Adrenal gland (tissue), 9 donors: ENCODE measurements at regions not wholly inside any gene's neighbourhood (a gene's known extent, or its start where the extent isn't known, plus 50 kb on each side); places are given as distances from the start of the nearest gene placed in this dataset.

Source experiments
- DNase-seq, 7 donors: peaks; one replicate each; pipeline ENCODE4 v3.0.0-alpha.2; 2019 to 2020
- H3K27ac ChIP-seq, 5 donors: fragments of 200-600 bp; sonication (generic) in 4 of 5; 1 replicate in 3 of 5; 2 replicates in 2 of 5; pipeline versions ENCODE4 v1.5.1 to v1.8.0; 2016 to 2020; ENCODE audit warnings: mild to moderate bottlenecking in 1 of 5
- H3K27me3 ChIP-seq: fragments of 200-600 bp; 2 replicates; pipeline ENCODE4 v1.8.0; 2021
- H3K36me3 ChIP-seq, 2 donors: fragments of 200-600 bp; replicated peaks in 1 of 2; 1 replicate in 1 of 2; 2 replicates in 1 of 2; pipeline versions ENCODE4 v1.5.1 to v1.8.0; 2018 to 2022
- H3K4me1 ChIP-seq, 2 donors: fragments of 200-600 bp; replicated peaks in 1 of 2; 1 replicate in 1 of 2; 2 replicates in 1 of 2; pipeline versions ENCODE4 v1.5.1 to v1.8.0; 2018 to 2021
- H3K4me3 ChIP-seq, 4 donors: fragments of 200-600 bp; sonication (generic) in 3 of 4; one replicate each; pipeline ENCODE4 v1.5.1; 2016 to 2018
- H3K9me3 ChIP-seq, 3 donors: fragments of 200-600 bp; sonication (generic) in 1 of 3; replicated peaks in 1 of 3; 1 replicate in 2 of 3; 2 replicates in 1 of 3; pipeline versions ENCODE4 v1.5.1 to v1.8.0; 2016 to 2021
- CTCF ChIP-seq, 6 experiments: fragments of 450-650 bp in 4 of 6; fragments of 200-600 bp in 2 of 6; sonication (generic) in 1 of 6; IDR thresholded peaks; 1 replicate in 5 of 6; 2 replicates in 1 of 6; pipeline versions ENCODE4 v1.5.1 to v1.8.0; 2016 to 2021; ENCODE audit warnings: antibody characterized with exemption in 6 of 6, mild to moderate bottlenecking in 2 of 6, moderate library complexity in 1 of 6
- POLR2A ChIP-seq, 2 donors: fragments of 450-650 bp; IDR thresholded peaks; one replicate each; pipeline ENCODE4 v1.6.1; 2017; ENCODE audit warnings: antibody characterized with exemption in 2 of 2, mild to moderate bottlenecking in 2 of 2, moderate library complexity in 1 of 2
- WGBS, 4 donors: extraction: QIAGEN DNeasy Blood & Tissue Kit in 2 of 4; methylation state at CpG; one replicate each; pipeline versions ENCODE4 v1.1.5 to v1.1.7; 2013 to 2017; 5-methylcytosine and 5-hydroxymethylcytosine counted together
- intact Hi-C, 2 donors: fragments of 100-400 bp; cut with DNase I; formaldehyde crosslinking; loops; one replicate each; pipeline versions ENCODE4 v1.14.1 to v1.15.0; 2022 to 2023
- donor health status: healthy with polysubstance abuse.
- donor health status: Bipolar disorder and iron deficiency.
- donor health status: DM: yes; HTN: yes; CAD: no.
- donor health status: DM: no; HTN: no; CAD: no.
- donor health status: DM: no; HTN: no; CAD: no.

- H3K4me1 ChIP-seq, result no peaks in the 10 kb centered on the region
- intact Hi-C loops, result no loop called here
- H3K27me3 ChIP-seq, result no peaks in the 10 kb centered on the region
- no peaks in the 10 kb centered on the region for H3K9me3 ChIP-seq
- H3K4me3 ChIP-seq, result no peak overlapping the region
- WGBS, 4 donors, result 35 to 70% (median 70%) methylated on average over 5 of the region's 5 CpGs
- no peaks in the 10 kb centered on the region for H3K36me3 ChIP-seq
- no peak for TF ChIP-seq CTCF (IDR thresholded peaks at IDR 0.05)
- TF ChIP-seq POLR2A (IDR thresholded peaks at IDR 0.05), result no peak
- no peak overlapping the region for H3K27ac ChIP-seq
- no peak for DNase-seq
Observed at GRCh38 chrX:3526071-3526470, 179.6 kb upstream of the MXRA5 start.

DNA sequence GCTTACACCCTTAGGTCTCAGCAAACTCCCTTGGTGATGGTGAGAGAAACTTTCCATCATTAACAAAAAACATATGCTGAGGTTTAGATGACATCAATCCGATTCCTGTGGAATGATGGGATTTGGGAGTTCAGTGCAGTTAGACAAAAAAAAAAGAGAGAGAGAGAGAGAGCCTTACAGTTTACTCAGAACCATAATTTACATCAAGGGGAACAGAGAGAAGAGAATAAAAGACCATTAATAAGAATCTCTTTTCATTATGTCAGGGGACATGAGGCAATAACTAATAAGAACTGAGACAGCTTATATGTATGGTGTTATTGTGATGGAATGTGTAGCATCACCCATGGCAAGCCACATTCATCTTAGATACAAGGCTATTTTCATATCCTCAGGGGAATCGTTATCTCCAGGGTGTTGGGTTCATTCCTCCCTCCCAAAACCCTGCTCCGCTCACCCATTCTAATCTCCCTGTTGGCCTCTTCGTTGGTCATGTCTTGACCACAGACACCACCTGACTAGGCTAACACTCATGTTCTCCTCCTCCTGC lies 175.7 kb upstream of the MXRA5 start:
- Histone ChIP-seq H3K4me1 (no peaks in the 10 kb centered on the region), H3K27ac (no peak overlapping the region), H3K9me3 (no peaks in the 10 kb centered on the region), H3K36me3 (no peaks in the 10 kb centered on the region), H3K4me3 (no peak overlapping the region), H3K27me3 (no peaks in the 10 kb centered on the region)
- 65 to 75% (median 69%) methylated on average over 4 of the region's 4 CpGs for WGBS, 4 donors
- DNase-seq, result no peak
- TF ChIP-seq POLR2A (IDR thresholded peaks at IDR 0.05) (no peak), CTCF (IDR thresholded peaks at IDR 0.05) (no peak)
- intact Hi-C loops, result no loop called here

- 60 to 79% (median 62%) methylated on average over 3 of the region's 3 CpGs for WGBS, 4 donors
- Histone ChIP-seq H3K27me3 (no peaks in the 10 kb centered on the region), H3K27ac (no peak overlapping the region), H3K4me3 (no peak overlapping the region), H3K36me3 (no peaks in the 10 kb centered on the region), H3K9me3 (no peaks in the 10 kb centered on the region), H3K4me1 (no peaks in the 10 kb centered on the region)
- TF ChIP-seq POLR2A (IDR thresholded peaks at IDR 0.05) (no peak), CTCF (IDR thresholded peaks at IDR 0.05) (no peak)
- intact Hi-C loops, result no loop called here
- no peak for DNase-seq
Observed at GRCh38 chrX:3521396-3521795, 174.9 kb upstream of the MXRA5 start.

DNA sequence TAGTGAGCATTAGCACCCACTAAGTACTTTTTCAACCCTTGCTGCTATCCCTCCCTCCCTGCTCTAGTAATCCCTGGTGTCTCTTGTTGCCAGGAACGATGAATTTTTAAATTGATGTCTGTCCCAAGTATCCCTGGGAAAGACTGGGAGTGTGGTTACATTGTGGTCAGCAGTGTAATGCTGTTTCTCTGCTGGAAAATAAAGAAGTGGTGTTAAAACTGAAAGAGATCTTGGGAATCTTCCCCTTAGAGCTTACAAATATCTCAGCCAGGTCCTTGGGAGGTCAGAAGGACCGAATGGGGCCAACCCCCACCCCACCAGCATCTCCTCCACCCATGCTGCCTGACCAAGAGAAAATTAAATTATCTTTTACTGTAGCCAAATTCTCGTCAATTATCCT lies 174.5 kb upstream of the MXRA5 start:
- intact Hi-C loops, result no loop called here
- DNase-seq, result no peak
- Histone ChIP-seq H3K4me3 (no peak overlapping the region), H3K27ac (no peak overlapping the region), H3K4me1 (no peaks in the 10 kb centered on the region), H3K9me3 (no peaks in the 10 kb centered on the region), H3K36me3 (no peaks in the 10 kb centered on the region), H3K27me3 (no peaks in the 10 kb centered on the region)
- 48 to 82% (median 64%) methylated on average over 3 of the region's 3 CpGs for WGBS, 4 donors
- no peak for TF ChIP-seq CTCF (IDR thresholded peaks at IDR 0.05)
- TF ChIP-seq POLR2A (IDR thresholded peaks at IDR 0.05), result no peak
